ENCODE measurements at regions not wholly inside any gene's neighbourhood (a gene's known extent, or its start where the extent isn't known, plus 50 kb on each side); places are given as distances from the start of the nearest gene placed in this dataset.

DNA sequence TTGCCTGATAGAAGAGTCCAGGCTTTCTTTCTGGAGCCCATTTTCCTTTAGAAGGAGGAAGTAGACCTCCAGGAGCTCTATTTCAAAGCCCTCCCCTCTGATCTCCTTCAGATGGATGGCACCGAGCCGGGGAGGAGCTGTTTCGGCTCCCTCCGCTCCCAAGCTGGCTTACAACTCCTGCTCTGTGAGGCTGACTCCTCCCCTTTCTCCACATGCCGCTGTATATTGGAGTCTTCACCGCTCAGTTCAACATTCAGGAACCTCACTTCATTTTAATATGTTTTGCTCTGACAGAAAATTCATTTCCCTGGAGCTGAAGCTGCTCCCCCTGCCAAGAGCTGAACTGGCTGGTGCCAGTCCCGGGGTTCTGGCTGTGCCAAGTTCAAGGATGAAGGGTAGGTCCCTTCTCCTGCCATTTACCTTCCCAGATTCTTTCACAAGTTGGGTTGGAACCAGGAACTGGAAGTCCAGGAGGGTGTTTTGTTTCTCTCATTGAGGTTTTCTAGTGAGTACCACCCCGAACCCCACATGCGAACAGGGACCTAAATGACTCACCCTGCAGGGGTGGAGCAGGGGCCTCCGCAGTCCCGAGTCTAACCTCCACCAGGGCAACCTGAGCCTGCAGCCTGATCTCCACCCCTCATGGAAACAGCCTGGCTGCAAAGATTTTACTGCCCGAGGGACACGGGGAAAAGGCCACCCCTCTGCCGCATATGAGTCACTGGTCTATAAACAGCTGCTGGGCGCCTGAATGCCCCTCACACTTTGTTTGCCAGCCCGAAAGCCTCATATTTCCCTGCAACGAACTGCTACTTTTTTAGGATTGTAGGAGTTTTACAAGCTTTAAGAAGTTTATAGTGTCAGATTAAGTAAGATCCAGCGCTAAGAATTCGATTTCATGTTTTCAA lies 68.6 kb upstream of the FOXA2 start:
- H3K4me1 Mint-ChIP-seq = no peaks in the 10 kb centered on the region
- no peaks in the 10 kb centered on the region for H3K36me3 Mint-ChIP-seq
- no peak overlapping the region for H3K27ac Mint-ChIP-seq
- no peak for ATAC-seq (ENCODE audit: low read depth)
- peaks cover 3% of the 10 kb centered on the region for H3K9me3 Mint-ChIP-seq
- no peak overlapping the region for H3K4me3 Mint-ChIP-seq
- DNase-seq (ENCODE audit: low spot score in 2 of 2) = no peak
- peaks cover 2% of the 10 kb centered on the region for H3K27me3 Mint-ChIP-seq

DNA sequence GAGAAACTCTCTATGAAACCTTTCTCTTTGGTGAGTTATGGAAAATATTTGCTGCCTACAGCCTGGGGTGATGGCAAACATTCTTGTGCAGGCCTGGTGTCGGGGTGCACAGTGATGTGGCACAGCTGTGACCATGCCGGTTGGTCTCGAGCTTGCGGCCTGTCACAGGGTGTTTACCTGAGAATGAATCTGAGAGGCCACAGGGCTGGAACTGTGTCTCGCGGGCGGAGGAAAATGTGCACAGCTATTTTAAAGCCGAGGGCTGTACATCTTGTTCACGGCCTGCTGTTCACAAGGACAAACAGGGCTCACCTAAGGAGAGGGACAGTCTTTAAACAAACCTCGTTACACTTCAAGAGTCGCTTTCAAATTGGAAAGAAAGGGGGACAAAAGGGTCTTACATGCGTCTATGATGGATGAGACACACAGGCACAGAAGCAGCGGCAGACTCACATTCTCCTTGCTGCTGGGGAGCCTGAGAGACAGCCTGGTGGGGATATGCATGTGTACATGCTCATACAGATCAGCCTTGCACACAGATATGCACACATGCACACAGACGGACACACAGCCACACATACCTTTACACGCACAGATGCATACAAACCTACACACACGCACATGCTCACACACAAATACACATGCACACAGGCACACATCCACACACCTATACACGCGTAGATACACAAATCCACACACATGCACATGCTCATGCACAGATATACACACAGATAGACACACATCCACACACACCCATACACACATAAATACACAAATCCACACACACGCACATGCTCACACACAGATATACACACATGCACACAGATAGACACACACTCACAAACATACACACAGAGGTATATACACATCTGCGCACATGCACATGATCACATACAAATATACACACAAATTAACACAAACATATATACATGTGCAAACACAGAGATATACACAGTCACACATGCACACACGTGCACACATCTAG lies 69.6 kb upstream of the FOXA2 start:
- Mint-ChIP-seq H3K36me3 (no peaks in the 10 kb centered on the region), H3K27ac (no peak overlapping the region), H3K27me3 (no peaks in the 10 kb centered on the region), H3K9me3 (peaks cover 3% of the 10 kb centered on the region), H3K4me1 (no peaks in the 10 kb centered on the region), H3K4me3 (no peak overlapping the region)
- no peak for DNase-seq (ENCODE audit: low spot score in 2 of 2)
- ATAC-seq (ENCODE audit: low read depth) = no peak

DNA sequence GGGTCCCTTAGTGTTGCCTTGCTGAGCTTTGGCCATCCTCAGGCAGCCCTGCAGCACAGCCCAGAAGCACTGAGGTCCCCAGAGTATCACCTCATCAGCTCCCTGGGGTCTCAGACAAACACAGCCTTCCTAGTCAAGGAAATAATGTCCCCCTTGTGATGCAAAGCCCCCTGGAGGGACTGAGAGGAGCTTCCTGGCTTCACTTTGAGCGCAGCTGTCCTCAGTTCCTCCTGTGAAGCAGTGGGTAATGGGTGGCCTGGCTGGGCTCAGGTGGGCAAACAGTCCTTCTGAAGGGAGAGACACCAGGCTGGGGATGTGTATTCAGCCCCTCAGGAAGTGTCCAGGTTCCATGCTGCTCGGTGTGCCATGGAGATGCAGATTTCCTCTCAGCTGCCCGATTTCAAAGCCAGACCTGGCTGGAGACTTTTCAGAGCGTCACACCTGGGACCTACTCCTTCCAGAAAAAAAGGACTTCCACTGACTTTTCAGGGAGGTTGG lies 79.2 kb upstream of the FOXA2 start:
- Mint-ChIP-seq H3K27me3 (no peaks in the 10 kb centered on the region), H3K27ac (no peak overlapping the region), H3K4me1 (no peaks in the 10 kb centered on the region), H3K4me3 (no peak overlapping the region), H3K9me3 (peaks cover 3% of the 10 kb centered on the region), H3K36me3 (peaks cover 2% of the 10 kb centered on the region)
- no peak for ATAC-seq (ENCODE audit: low read depth)
- no peak for DNase-seq (ENCODE audit: low spot score in 2 of 2)

DNA sequence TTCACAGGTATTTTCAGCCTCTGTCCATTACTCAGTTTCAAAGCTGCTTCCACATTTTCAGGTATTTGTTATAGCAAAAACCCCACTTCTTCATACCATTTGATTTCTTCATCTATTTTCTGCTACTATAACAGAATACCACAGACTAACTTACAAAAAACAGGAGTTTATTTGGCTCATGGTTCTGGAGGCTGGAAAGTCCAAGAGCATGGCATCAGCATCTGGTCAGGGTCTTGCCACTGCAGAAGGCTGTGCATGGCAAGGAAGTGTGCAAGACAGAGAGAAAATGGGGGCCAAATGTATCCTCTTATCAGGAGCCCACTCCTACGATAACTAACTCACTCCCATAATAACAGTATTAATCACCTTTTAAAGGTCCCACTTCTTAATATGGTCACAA lies 82.8 kb upstream of the FOXA2 start:
- Mint-ChIP-seq H3K36me3 (peaks cover 2% of the 10 kb centered on the region), H3K27me3 (no peaks in the 10 kb centered on the region), H3K4me3 (no peak overlapping the region), H3K27ac (no peak overlapping the region), H3K4me1 (no peaks in the 10 kb centered on the region), H3K9me3 (peaks cover 9% of the 10 kb centered on the region)
- DNase-seq (ENCODE audit: low spot score in 2 of 2) (no peak), ATAC-seq (ENCODE audit: low read depth) (no peak)

DNA sequence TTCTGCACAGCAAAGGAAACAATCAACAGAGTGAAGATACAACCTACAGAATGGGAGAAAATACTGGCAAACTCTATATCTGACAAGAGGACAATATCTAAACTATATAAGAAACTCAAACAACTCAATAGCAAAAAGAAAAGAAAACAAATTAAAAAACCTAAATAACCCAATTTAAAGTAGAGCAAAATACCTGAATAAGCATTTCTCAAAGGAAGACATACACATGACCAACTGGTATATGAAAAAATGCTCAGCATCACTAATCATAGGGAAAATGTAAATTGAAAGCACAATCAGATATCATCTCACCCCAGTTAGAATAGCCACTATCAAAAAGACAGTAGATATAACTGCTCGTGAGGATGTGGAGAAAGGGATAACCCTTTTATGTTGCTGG lies 87.8 kb upstream of the FOXA2 start:
- no peak overlapping the region for H3K27ac Mint-ChIP-seq
- peaks cover 2% of the 10 kb centered on the region for H3K36me3 Mint-ChIP-seq
- no peaks in the 10 kb centered on the region for H3K27me3 Mint-ChIP-seq
- ATAC-seq (ENCODE audit: low read depth) (no peak), DNase-seq (ENCODE audit: low spot score in 2 of 2) (no peak)
- H3K9me3 Mint-ChIP-seq = peaks cover 12% of the 10 kb centered on the region
- no peaks in the 10 kb centered on the region for H3K4me1 Mint-ChIP-seq
- H3K4me3 Mint-ChIP-seq = no peak overlapping the region

DNA sequence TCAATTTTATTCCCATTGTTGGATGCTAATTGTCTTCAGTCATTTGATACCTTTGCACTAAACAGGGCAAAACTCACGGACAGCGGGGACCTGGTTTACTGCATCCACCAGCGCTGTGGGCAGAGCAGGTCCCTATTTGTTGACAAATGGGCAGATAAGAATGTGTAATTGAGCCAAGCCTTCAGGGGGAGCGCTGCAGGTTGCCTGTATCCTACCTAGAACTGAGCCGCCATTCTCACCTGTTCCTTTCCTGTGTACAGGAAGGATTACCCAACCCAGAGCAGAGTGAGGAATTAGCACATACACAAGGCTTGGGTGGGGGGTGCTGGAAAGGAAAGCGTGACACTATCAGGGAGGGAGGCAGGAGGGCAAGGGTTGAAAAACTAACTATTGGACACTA lies 89.1 kb upstream of the FOXA2 start:
- Mint-ChIP-seq H3K27me3 (no peaks in the 10 kb centered on the region), H3K27ac (no peak overlapping the region), H3K4me1 (no peaks in the 10 kb centered on the region), H3K4me3 (no peak overlapping the region), H3K36me3 (no peaks in the 10 kb centered on the region), H3K9me3 (peaks cover 11% of the 10 kb centered on the region)
- ATAC-seq (ENCODE audit: low read depth) (no peak), DNase-seq (ENCODE audit: low spot score in 2 of 2) (no peak)

DNA sequence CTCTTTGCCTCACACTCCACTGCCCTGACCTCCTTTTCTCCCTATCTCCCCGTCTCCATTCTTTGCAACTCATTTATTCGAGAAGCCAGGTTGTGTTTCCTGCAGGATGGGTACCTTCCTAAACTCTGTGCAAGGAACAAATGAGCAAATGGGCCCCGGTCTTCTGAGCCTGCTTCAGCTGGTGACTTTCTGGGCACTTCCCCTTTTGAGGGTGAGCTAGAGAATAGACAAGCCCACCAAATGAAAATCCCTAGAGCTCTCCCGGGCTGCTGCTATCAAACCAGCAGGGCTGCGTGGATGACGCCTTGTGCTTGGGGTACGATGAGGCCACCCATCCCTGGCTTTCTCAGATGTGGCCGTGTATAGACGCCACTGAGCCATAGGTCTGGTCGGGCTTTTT lies 91.0 kb upstream of the FOXA2 start:
- Mint-ChIP-seq H3K27ac (no peak overlapping the region), H3K4me1 (no peaks in the 10 kb centered on the region), H3K27me3 (no peaks in the 10 kb centered on the region), H3K4me3 (no peak overlapping the region), H3K36me3 (no peaks in the 10 kb centered on the region), H3K9me3 (peaks cover 7% of the 10 kb centered on the region)
- no peak for ATAC-seq (ENCODE audit: low read depth)
- DNase-seq (ENCODE audit: low spot score in 2 of 2) = no peak

DNA sequence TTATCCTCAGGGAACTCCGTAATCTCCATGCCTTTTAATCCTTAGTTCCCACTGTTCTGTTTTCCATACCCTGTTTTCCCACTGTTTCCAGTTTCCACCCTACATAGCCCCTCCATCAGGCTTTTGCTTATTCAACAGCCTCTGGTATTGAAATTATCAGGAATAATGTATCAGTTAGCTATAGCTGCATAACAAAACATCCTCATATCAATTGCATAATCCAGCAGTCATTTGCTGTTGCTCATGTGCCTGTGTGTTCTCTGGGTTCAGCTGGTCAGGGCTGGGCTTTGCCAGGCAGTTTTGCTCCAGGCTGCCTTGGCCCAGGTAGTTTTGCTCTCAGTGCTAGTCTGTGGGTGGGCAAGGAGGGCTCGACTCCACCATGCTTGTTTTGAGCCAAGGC lies 94.3 kb upstream of the FOXA2 start:
- no peaks in the 10 kb centered on the region for H3K4me1 Mint-ChIP-seq
- peaks cover 5% of the 10 kb centered on the region for H3K9me3 Mint-ChIP-seq
- H3K4me3 Mint-ChIP-seq = no peak overlapping the region
- H3K27ac Mint-ChIP-seq = no peak overlapping the region
- H3K36me3 Mint-ChIP-seq = no peaks in the 10 kb centered on the region
- no peak for DNase-seq (ENCODE audit: low spot score in 2 of 2)
- no peak for ATAC-seq (ENCODE audit: low read depth)
- no peaks in the 10 kb centered on the region for H3K27me3 Mint-ChIP-seq

DNA sequence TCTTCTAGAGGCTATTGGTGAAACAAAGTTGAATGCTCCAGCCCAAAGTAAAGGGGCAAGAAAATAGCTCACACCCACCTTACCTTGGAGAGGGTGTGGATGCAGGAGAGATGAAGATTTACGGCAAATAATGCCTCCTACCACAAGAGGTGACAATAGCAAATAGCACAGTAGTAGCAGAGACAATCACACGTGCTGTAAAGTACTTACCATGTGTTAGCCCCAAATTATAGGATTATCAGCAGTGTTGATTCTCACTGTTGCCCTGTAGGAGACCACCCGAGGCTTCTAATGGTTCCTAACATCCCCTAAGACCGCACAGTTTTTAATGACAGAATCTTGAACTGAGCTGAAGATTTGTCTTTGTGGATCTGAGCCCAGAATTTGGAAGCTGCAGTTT lies 94.8 kb upstream of the FOXA2 start:
- H3K4me1 Mint-ChIP-seq = no peaks in the 10 kb centered on the region
- ATAC-seq (ENCODE audit: low read depth) = no peak
- H3K27ac Mint-ChIP-seq = no peak overlapping the region
- H3K9me3 Mint-ChIP-seq = peaks cover 5% of the 10 kb centered on the region
- no peaks in the 10 kb centered on the region for H3K36me3 Mint-ChIP-seq
- no peaks in the 10 kb centered on the region for H3K27me3 Mint-ChIP-seq
- no peak overlapping the region for H3K4me3 Mint-ChIP-seq
- no peak for DNase-seq (ENCODE audit: low spot score in 2 of 2)

DNA sequence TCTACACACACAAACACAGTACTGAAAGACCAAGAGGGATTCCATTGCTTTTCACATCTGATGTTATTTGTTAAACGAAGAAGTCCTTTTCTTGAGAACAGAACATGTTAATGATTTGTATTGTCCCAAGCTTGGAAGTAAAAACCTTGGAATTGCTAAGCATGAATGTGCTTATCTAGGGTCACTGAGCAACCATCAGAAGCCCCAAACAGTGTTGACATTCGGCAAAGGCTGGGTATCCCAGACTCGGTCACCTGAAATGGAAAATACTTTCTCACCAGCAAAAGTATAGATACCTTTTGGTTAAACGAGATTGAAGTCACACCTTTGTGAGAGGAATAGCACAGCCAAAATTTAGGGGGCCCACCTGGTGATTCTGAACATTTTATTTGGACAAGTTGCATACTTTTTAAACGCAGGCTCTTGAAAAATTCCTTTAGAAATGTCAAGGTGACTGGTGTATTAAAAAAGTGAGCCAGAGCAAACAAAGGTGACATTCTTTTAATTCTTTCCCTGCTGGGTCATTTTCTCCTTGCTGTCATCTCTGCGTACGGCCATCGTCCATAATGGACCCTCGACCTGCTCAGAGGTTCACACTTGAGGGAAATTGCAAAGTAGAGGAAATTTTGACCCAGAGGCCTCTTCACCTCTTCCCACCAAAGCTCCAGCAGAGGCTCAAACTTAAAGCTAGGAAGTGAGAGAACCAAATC lies 95.8 kb upstream of the FOXA2 start:
- peaks cover 3% of the 10 kb centered on the region for H3K9me3 Mint-ChIP-seq
- H3K4me1 Mint-ChIP-seq = peaks cover 2% of the 10 kb centered on the region
- no peak overlapping the region for H3K27ac Mint-ChIP-seq
- no peak overlapping the region for H3K4me3 Mint-ChIP-seq
- H3K36me3 Mint-ChIP-seq = no peaks in the 10 kb centered on the region
- DNase-seq (ENCODE audit: low spot score in 2 of 2) (no peak), ATAC-seq (ENCODE audit: low read depth) (no peak)
- H3K27me3 Mint-ChIP-seq = peaks cover 2% of the 10 kb centered on the region

DNA sequence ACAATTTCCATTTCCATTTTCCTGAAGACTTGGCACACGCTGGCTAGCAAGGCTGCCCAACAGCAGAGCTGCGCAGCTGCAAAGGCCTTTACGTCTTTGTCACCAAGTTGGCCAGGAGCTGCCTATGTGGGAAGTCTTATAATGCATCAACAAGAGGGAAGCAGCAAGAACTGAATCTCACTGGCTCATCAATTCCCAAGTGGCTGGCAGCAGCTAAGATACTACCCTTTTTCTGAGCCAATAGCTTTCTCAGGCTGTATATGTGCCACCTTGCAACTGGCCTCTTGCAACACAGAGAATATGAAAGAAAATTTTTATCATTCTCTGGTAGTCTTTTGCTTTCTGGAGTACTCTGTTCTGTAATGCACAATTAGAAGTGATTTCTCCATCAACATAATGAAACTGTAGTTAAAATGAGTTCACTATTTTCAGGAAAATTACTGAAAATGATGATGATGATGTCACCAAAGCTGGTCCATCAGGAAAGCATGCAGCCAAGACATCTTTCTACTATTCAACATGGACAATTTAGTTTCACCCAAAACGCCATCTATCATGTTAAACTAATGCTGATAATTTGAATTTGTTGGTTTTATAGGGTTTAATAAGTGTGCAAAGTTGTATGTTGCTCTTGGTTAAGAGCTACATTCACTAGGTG lies 97.3 kb upstream of the FOXA2 start:
- Mint-ChIP-seq H3K27ac (no peak overlapping the region), H3K27me3 (peaks cover 2% of the 10 kb centered on the region), H3K4me3 (no peak overlapping the region), H3K9me3 (peaks cover 2% of the 10 kb centered on the region), H3K36me3 (no peaks in the 10 kb centered on the region), H3K4me1 (peaks cover 2% of the 10 kb centered on the region)
- ATAC-seq (ENCODE audit: low read depth) (no peak), DNase-seq (ENCODE audit: low spot score in 2 of 2) (no peak)

DNA sequence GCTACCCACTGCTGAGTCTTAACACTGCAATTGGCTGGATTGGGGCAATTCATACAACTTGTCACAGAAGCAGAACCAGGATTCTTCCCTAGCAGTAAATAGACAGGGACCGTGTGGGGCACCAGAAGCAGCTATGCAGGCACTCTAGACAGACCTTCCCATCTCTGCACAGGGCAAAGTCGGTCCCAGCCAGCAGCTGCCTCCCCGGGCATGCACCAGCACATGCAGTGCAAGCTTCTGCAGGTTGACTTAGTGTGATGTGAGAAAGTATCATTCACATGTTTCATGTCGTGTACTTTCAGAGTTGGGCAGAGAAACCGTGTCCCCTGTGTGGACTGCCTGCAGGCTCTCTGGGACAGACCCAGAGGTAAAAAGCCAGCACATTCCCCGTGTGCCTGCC lies 98.0 kb upstream of the FOXA2 start:
- ATAC-seq (ENCODE audit: low read depth) (no peak), DNase-seq (ENCODE audit: low spot score in 2 of 2) (no peak)
- no peaks in the 10 kb centered on the region for H3K9me3 Mint-ChIP-seq
- peaks cover 2% of the 10 kb centered on the region for H3K27me3 Mint-ChIP-seq
- H3K4me3 Mint-ChIP-seq = no peak overlapping the region
- no peak overlapping the region for H3K27ac Mint-ChIP-seq
- no peaks in the 10 kb centered on the region for H3K36me3 Mint-ChIP-seq
- H3K4me1 Mint-ChIP-seq = peaks cover 2% of the 10 kb centered on the region

DNA sequence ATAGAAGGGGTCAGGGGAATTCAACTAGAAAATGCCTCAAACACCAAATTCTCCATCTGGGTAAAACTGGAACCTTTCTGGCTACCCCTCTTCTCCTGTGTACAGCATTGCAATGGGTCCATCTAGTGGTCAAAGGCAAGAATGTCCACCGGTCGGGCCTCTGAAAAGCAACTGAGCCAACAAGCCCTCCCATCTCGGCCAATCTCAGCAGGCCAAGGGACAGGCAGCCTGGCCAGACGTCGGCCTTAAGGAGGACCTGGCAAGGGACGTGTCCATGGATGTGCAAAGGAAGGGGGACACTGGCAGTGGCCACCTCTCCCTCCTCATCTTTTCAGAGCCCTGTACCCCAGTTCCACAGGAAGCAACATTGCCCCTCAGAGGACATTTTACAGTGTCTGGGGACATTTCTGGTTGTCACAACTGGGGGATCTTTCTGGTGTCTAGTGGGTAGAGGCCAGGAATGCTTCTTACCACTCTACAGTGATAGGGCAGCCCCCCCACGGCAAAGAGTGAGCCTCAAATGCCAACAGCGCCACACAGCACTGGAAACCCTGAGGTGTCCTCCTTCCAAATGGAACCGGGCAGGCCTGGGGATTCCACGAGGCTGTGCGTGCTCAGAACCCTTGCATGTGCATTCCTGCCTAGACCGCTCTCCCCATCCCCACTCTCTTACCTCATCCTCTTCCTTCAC lies 99.8 kb upstream of the FOXA2 start:
- Mint-ChIP-seq H3K27ac (no peak overlapping the region), H3K9me3 (no peaks in the 10 kb centered on the region), H3K4me3 (no peak overlapping the region), H3K36me3 (no peaks in the 10 kb centered on the region), H3K27me3 (peaks cover 2% of the 10 kb centered on the region), H3K4me1 (peaks cover 2% of the 10 kb centered on the region)
- ATAC-seq (ENCODE audit: low read depth) (peak; percentile 51), DNase-seq (ENCODE audit: low spot score in 2 of 2) (peak; percentile 21 to 33)
